ENCODE measurements at regions not wholly inside any gene's neighbourhood (a gene's known extent, or its start where the extent isn't known, plus 50 kb on each side); places are given as distances from the start of the nearest gene placed in this dataset.
"Not testable (repeated sequence)": the region's sequence is repeated elsewhere in the genome, so short reads cannot be mapped to it uniquely, and the experiment has no call there.

GRCh38 chr2:97374426-97374825 lies 215.3 kb downstream of the ANKRD36B start:
- H3K14ac ChIP-seq (replicated peaks; ENCODE audit: low read depth, low read length); H4K8ac ChIP-seq (ENCODE audit: low read depth in 2 of 2, low read length in 2 of 2); H3K23ac ChIP-seq (ENCODE audit: low read depth, low read length); H3K56ac ChIP-seq (ENCODE audit: extremely low read depth, insufficient read depth, low read length); H3K9ac ChIP-seq (ENCODE audit: low read depth, low read length); dilution Hi-C loops (cut with HindIII; ENCODE audit: low sequenced_read_pairs, unreplicated experiment); CTCF ChIA-PET; in situ Hi-C loops (cut with MboI; ENCODE audit: low sequenced_read_pairs); H4K5ac ChIP-seq (ENCODE audit: low read depth, low read length); DNase-seq; H3K79me1 ChIP-seq (ENCODE audit: low read depth in 1 of 2, low read length in 2 of 2); H3K9me1 ChIP-seq (ENCODE audit: insufficient read depth, low read length); H3K18ac ChIP-seq (ENCODE audit: low read depth, low read length); H3K4me2 ChIP-seq (ENCODE audit: low read depth, low read length); H3K36me3 ChIP-seq (ENCODE audit: control insufficient read depth, insufficient read depth, low read length); H3K27ac ChIP-seq (ENCODE audit: insufficient read depth, low read length); ATAC-seq (ENCODE audit: low read depth); H2BK5ac ChIP-seq (ENCODE audit: low read depth, low read length, poor library complexity, severe bottlenecking); H3K4ac ChIP-seq (ENCODE audit: low read depth, low read length); H2AFZ ChIP-seq (replicated peaks; ENCODE audit: low read length, poor library complexity); BruUV-seq (replicated peaks); H2AK5ac ChIP-seq (ENCODE audit: low read depth, low read length); H2AK9ac ChIP-seq (replicated peaks; ENCODE audit: low read depth, low read length, poor library complexity); H3K9me3 ChIP-seq (ENCODE audit: control insufficient read depth, insufficient read depth, low read length); H3K4me3 ChIP-seq (ENCODE audit: insufficient read depth, low read depth, low read length); POLR2A ChIA-PET (ENCODE audit: unreplicated experiment); H3K27me3 ChIP-seq (ENCODE audit: control insufficient read depth, insufficient read depth, low read length); H2BK15ac ChIP-seq (ENCODE audit: low read depth, low read length); H2BK120ac ChIP-seq (ENCODE audit: low read depth, low read length); H4K91ac ChIP-seq (ENCODE audit: insufficient read depth, low read depth, low read length); H4K20me1 ChIP-seq (ENCODE audit: insufficient read depth, low read length); H3K4me1 ChIP-seq (ENCODE audit: control insufficient read depth, insufficient read depth, low read length); H2BK20ac ChIP-seq (ENCODE audit: low read depth, low read length); intact Hi-C loops (cut with micrococcal nuclease): not testable (repeated sequence)
- WGBS, 2 experiments (ENCODE audit: extremely low coverage in 2 of 2, insufficient read length in 1 of 2), result no CpG with 5 or more reads among the region's 7 CpGs

- H3K9ac ChIP-seq (ENCODE audit: low read depth, low read length); H3K27me3 ChIP-seq (ENCODE audit: control insufficient read depth, insufficient read depth, low read length); H3K27ac ChIP-seq (ENCODE audit: insufficient read depth, low read length); H3K18ac ChIP-seq (ENCODE audit: low read depth, low read length); H3K4me3 ChIP-seq (ENCODE audit: insufficient read depth, low read depth, low read length); intact Hi-C loops (cut with micrococcal nuclease); H3K79me1 ChIP-seq (ENCODE audit: low read depth in 1 of 2, low read length in 2 of 2); H2BK20ac ChIP-seq (ENCODE audit: low read depth, low read length); H3K23ac ChIP-seq (ENCODE audit: low read depth, low read length); H2AK9ac ChIP-seq (replicated peaks; ENCODE audit: low read depth, low read length, poor library complexity); H3K9me1 ChIP-seq (ENCODE audit: insufficient read depth, low read length); DNase-seq; H3K4me1 ChIP-seq (ENCODE audit: control insufficient read depth, insufficient read depth, low read length); H3K9me3 ChIP-seq (ENCODE audit: control insufficient read depth, insufficient read depth, low read length); H4K8ac ChIP-seq (ENCODE audit: low read depth in 2 of 2, low read length in 2 of 2); H2BK15ac ChIP-seq (ENCODE audit: low read depth, low read length); CTCF ChIA-PET; POLR2A ChIA-PET (ENCODE audit: unreplicated experiment); H2AK5ac ChIP-seq (ENCODE audit: low read depth, low read length); in situ Hi-C loops (cut with MboI; ENCODE audit: low sequenced_read_pairs); dilution Hi-C loops (cut with HindIII; ENCODE audit: low sequenced_read_pairs, unreplicated experiment); ATAC-seq (ENCODE audit: low read depth); H2BK5ac ChIP-seq (ENCODE audit: low read depth, low read length, poor library complexity, severe bottlenecking); H3K4ac ChIP-seq (ENCODE audit: low read depth, low read length); H3K56ac ChIP-seq (ENCODE audit: extremely low read depth, insufficient read depth, low read length); H3K36me3 ChIP-seq (ENCODE audit: control insufficient read depth, insufficient read depth, low read length); H3K14ac ChIP-seq (replicated peaks; ENCODE audit: low read depth, low read length); H4K5ac ChIP-seq (ENCODE audit: low read depth, low read length); H4K91ac ChIP-seq (ENCODE audit: insufficient read depth, low read depth, low read length); H4K20me1 ChIP-seq (ENCODE audit: insufficient read depth, low read length); H2BK120ac ChIP-seq (ENCODE audit: low read depth, low read length); H2AFZ ChIP-seq (replicated peaks; ENCODE audit: low read length, poor library complexity); H3K4me2 ChIP-seq (ENCODE audit: low read depth, low read length); BruUV-seq (replicated peaks): not testable (repeated sequence)
- WGBS, 2 experiments (ENCODE audit: extremely low coverage in 2 of 2, insufficient read length in 1 of 2), result no CpG with 5 or more reads among the region's 4 CpGs
Measured at GRCh38 chr2:97363159-97363558, 226.5 kb downstream of the ANKRD36B start.
